ENCODE measurements at regions not wholly inside any gene's neighbourhood (a gene's known extent, or its start where the extent isn't known, plus 50 kb on each side); places are given as distances from the start of the nearest gene placed in this dataset.

GRCh38 chr9:16119261-16120230 lies 566.7 kb downstream of the CCDC171 start:
- no peaks in the 10 kb centered on the region for H3K27me3 ChIP-seq (ENCODE audit: insufficient read depth, low read length)
- peaks cover 25% of the 10 kb centered on the region for H3K4me1 ChIP-seq (ENCODE audit: control insufficient read depth, insufficient read depth, low read length, unreplicated experiment)
- no peak overlapping the region for H3K27ac ChIP-seq (ENCODE audit: low read depth, low read length)
- peak overlapping the region; percentile 33; the same call in 1 of the 2 replicates for H3K4me3 ChIP-seq (ENCODE audit: low read depth, low read length)
- H3K36me3 ChIP-seq (ENCODE audit: insufficient read depth, low read length): no peaks in the 10 kb centered on the region
- H2AFZ ChIP-seq (ENCODE audit: low read length, unreplicated experiment): peak overlapping the region; percentile 58
- no peaks in the 10 kb centered on the region for H3K79me2 ChIP-seq (ENCODE audit: control insufficient read depth, insufficient read depth, low read length, unreplicated experiment)

GRCh38 chr9:16120231-16120641 lies 567.4 kb downstream of the CCDC171 start:
- Histone ChIP-seq H3K27ac (ENCODE audit: low read depth, low read length) (no peak overlapping the region), H2AFZ (ENCODE audit: low read length, unreplicated experiment) (peak overlapping the region; percentile 58)

GRCh38 chr9:16120727-16121126 lies 567.9 kb downstream of the CCDC171 start:
- Histone ChIP-seq H3K36me3 (ENCODE audit: insufficient read depth, low read length) (no peaks in the 10 kb centered on the region), H3K79me2 (ENCODE audit: control insufficient read depth, insufficient read depth, low read length, unreplicated experiment) (no peaks in the 10 kb centered on the region), H2AFZ (ENCODE audit: low read length, unreplicated experiment) (no peak overlapping the region), H3K4me1 (ENCODE audit: control insufficient read depth, insufficient read depth, low read length, unreplicated experiment) (peaks cover 25% of the 10 kb centered on the region), H3K27me3 (ENCODE audit: insufficient read depth, low read length) (no peaks in the 10 kb centered on the region), H3K27ac (ENCODE audit: low read depth, low read length) (no peak overlapping the region), H3K4me3 (ENCODE audit: low read depth, low read length) (no peak overlapping the region)

More at GRCh38 chr9:16120231-16120641, 567.4 kb downstream of the CCDC171 start:
- Histone ChIP-seq H3K4me1 (ENCODE audit: control insufficient read depth, insufficient read depth, low read length, unreplicated experiment) (peaks cover 25% of the 10 kb centered on the region), H3K79me2 (ENCODE audit: control insufficient read depth, insufficient read depth, low read length, unreplicated experiment) (no peaks in the 10 kb centered on the region), H3K27me3 (ENCODE audit: insufficient read depth, low read length) (no peaks in the 10 kb centered on the region), H3K36me3 (ENCODE audit: insufficient read depth, low read length) (no peaks in the 10 kb centered on the region), H3K4me3 (ENCODE audit: low read depth, low read length) (peak overlapping the region; percentile 33; the same call in 1 of the 2 replicates)

GRCh38 chr9:16121168-16121567 lies 568.3 kb downstream of the CCDC171 start:
- no peak overlapping the region for H3K4me3 ChIP-seq (ENCODE audit: low read depth, low read length)
- H3K36me3 ChIP-seq (ENCODE audit: insufficient read depth, low read length): no peaks in the 10 kb centered on the region
- no peaks in the 10 kb centered on the region for H3K27me3 ChIP-seq (ENCODE audit: insufficient read depth, low read length)
- H3K4me1 ChIP-seq (ENCODE audit: control insufficient read depth, insufficient read depth, low read length, unreplicated experiment): peaks cover 25% of the 10 kb centered on the region
- H3K79me2 ChIP-seq (ENCODE audit: control insufficient read depth, insufficient read depth, low read length, unreplicated experiment): no peaks in the 10 kb centered on the region
- H2AFZ ChIP-seq (ENCODE audit: low read length, unreplicated experiment): no peak overlapping the region
- H3K27ac ChIP-seq (ENCODE audit: low read depth, low read length): no peak overlapping the region

- Histone ChIP-seq H3K4me3 (ENCODE audit: low read depth, low read length) (no peak overlapping the region), H3K27ac (ENCODE audit: low read depth, low read length) (no peak overlapping the region), H3K79me2 (ENCODE audit: control insufficient read depth, insufficient read depth, low read length, unreplicated experiment) (no peaks in the 10 kb centered on the region), H2AFZ (ENCODE audit: low read length, unreplicated experiment) (peak overlapping the region; percentile 69), H3K27me3 (ENCODE audit: insufficient read depth, low read length) (no peaks in the 10 kb centered on the region), H3K36me3 (ENCODE audit: insufficient read depth, low read length) (no peaks in the 10 kb centered on the region), H3K4me1 (ENCODE audit: control insufficient read depth, insufficient read depth, low read length, unreplicated experiment) (peaks cover 25% of the 10 kb centered on the region)
Measured at GRCh38 chr9:16121601-16122286, 568.9 kb downstream of the CCDC171 start.

GRCh38 chr9:16125629-16126028 lies 572.8 kb downstream of the CCDC171 start:
- H3K4me1 ChIP-seq (ENCODE audit: control insufficient read depth, insufficient read depth, low read length, unreplicated experiment): peaks cover 13% of the 10 kb centered on the region
- no peak overlapping the region for H3K4me3 ChIP-seq (ENCODE audit: low read depth, low read length)
- no peaks in the 10 kb centered on the region for H3K79me2 ChIP-seq (ENCODE audit: control insufficient read depth, insufficient read depth, low read length, unreplicated experiment)
- no peak overlapping the region for H2AFZ ChIP-seq (ENCODE audit: low read length, unreplicated experiment)
- no peaks in the 10 kb centered on the region for H3K27me3 ChIP-seq (ENCODE audit: insufficient read depth, low read length)
- H3K27ac ChIP-seq (ENCODE audit: low read depth, low read length): no peak overlapping the region
- H3K36me3 ChIP-seq (ENCODE audit: insufficient read depth, low read length): no peaks in the 10 kb centered on the region

GRCh38 chr9:16126042-16126441 lies 573.2 kb downstream of the CCDC171 start:
- H3K27me3 ChIP-seq (ENCODE audit: insufficient read depth, low read length): no peaks in the 10 kb centered on the region
- no peak overlapping the region for H3K4me3 ChIP-seq (ENCODE audit: low read depth, low read length)
- peaks cover 10% of the 10 kb centered on the region for H3K4me1 ChIP-seq (ENCODE audit: control insufficient read depth, insufficient read depth, low read length, unreplicated experiment)
- H3K36me3 ChIP-seq (ENCODE audit: insufficient read depth, low read length): no peaks in the 10 kb centered on the region
- H2AFZ ChIP-seq (ENCODE audit: low read length, unreplicated experiment): no peak overlapping the region
- no peaks in the 10 kb centered on the region for H3K79me2 ChIP-seq (ENCODE audit: control insufficient read depth, insufficient read depth, low read length, unreplicated experiment)
- H3K27ac ChIP-seq (ENCODE audit: low read depth, low read length): no peak overlapping the region

GRCh38 chr9:16128003-16128402 lies 575.2 kb downstream of the CCDC171 start:
- Histone ChIP-seq H2AFZ (ENCODE audit: low read length, unreplicated experiment) (no peak overlapping the region), H3K4me1 (ENCODE audit: control insufficient read depth, insufficient read depth, low read length, unreplicated experiment) (no peaks in the 10 kb centered on the region), H3K36me3 (ENCODE audit: insufficient read depth, low read length) (no peaks in the 10 kb centered on the region), H3K27me3 (ENCODE audit: insufficient read depth, low read length) (no peaks in the 10 kb centered on the region), H3K4me3 (ENCODE audit: low read depth, low read length) (no peak overlapping the region), H3K27ac (ENCODE audit: low read depth, low read length) (no peak overlapping the region), H3K79me2 (ENCODE audit: control insufficient read depth, insufficient read depth, low read length, unreplicated experiment) (no peaks in the 10 kb centered on the region)

- Histone ChIP-seq H3K4me1 (ENCODE audit: control insufficient read depth, insufficient read depth, low read length, unreplicated experiment) (peaks cover 4% of the 10 kb centered on the region), H3K79me2 (ENCODE audit: control insufficient read depth, insufficient read depth, low read length, unreplicated experiment) (no peaks in the 10 kb centered on the region), H3K4me3 (ENCODE audit: low read depth, low read length) (no peak overlapping the region), H3K36me3 (ENCODE audit: insufficient read depth, low read length) (no peaks in the 10 kb centered on the region), H2AFZ (ENCODE audit: low read length, unreplicated experiment) (no peak overlapping the region), H3K27me3 (ENCODE audit: insufficient read depth, low read length) (no peaks in the 10 kb centered on the region), H3K27ac (ENCODE audit: low read depth, low read length) (no peak overlapping the region)
Measured at GRCh38 chr9:16131264-16131663, 578.4 kb downstream of the CCDC171 start.

- H3K36me3 ChIP-seq (ENCODE audit: insufficient read depth, low read length): no peaks in the 10 kb centered on the region
- peaks cover 9% of the 10 kb centered on the region for H3K4me1 ChIP-seq (ENCODE audit: control insufficient read depth, insufficient read depth, low read length, unreplicated experiment)
- H3K4me3 ChIP-seq (ENCODE audit: low read depth, low read length): no peak overlapping the region
- no peak overlapping the region for H3K27ac ChIP-seq (ENCODE audit: low read depth, low read length)
- H2AFZ ChIP-seq (ENCODE audit: low read length, unreplicated experiment): no peak overlapping the region
- no peaks in the 10 kb centered on the region for H3K27me3 ChIP-seq (ENCODE audit: insufficient read depth, low read length)
- no peaks in the 10 kb centered on the region for H3K79me2 ChIP-seq (ENCODE audit: control insufficient read depth, insufficient read depth, low read length, unreplicated experiment)
Measured at GRCh38 chr9:16132513-16132912, 579.7 kb downstream of the CCDC171 start.
